A549 (cell line): ENCODE measurements at regions not wholly inside any gene's neighbourhood (a gene's known extent, or its start where the extent isn't known, plus 50 kb on each side); places are given as distances from the start of the nearest gene placed in this dataset.

Experiments used
- ATAC-seq, 2 experiments: fragments of 200-7000 bp in 1 of 2; fragments of >200 bp in 1 of 2; cut with Nextera tagmentation in 1 of 2; cut with Tn5 transposase in 1 of 2; 3 replicates each; pipeline versions ENCODE4 v1.8.0 to v1.9.1; 2018 to 2020; ENCODE audit warnings: mild to moderate bottlenecking in 1 of 2, moderate library complexity in 1 of 2
- CTCF ChIA-PET: fragments of 300-600 bp; sonication (Branson Sonifier 250); formaldehyde crosslinking; extraction: SDS; loops from one replicate; lab custom pipeline; 2021; ENCODE audit warnings: antibody characterized with exemption, inconsistent platforms; lab: Yijun Ruan, JAX
- POLR2A ChIA-PET: fragments of 350-600 bp; formaldehyde crosslinking; extraction: SDS; loops from one replicate; lab custom pipeline; 2021; ENCODE audit warnings: antibody characterized with exemption, inconsistent platforms; lab: Yijun Ruan, JAX
- DNase-seq, 2 experiments: peaks; one replicate each; pipeline versions ENCODE4 v3.0.0 to v3.0.0-alpha.2; 2011 to 2016; ENCODE audit warnings: low read depth in 1 of 2, low spot score in 1 of 2
- FAIRE-seq: peaks from 2 replicates; lab custom pipeline; 2011; peaks lifted over from hg19 to GRCh38; lab: Jason Lieb, UNC
- H3K27ac ChIP-seq, 2 experiments: fragments of >200 bp; sonication (Bioruptor Twin); formaldehyde crosslinking; 3 replicates each; pipeline ENCODE4 v1.5.1; 2016 to 2017
- H3K4me1 ChIP-seq: fragments of >200 bp; sonication (Bioruptor Twin); formaldehyde crosslinking; 3 replicates; pipeline ENCODE4 v1.6.1; 2016
- H3K4me2 ChIP-seq: fragments of >200 bp; sonication (Bioruptor Twin); formaldehyde crosslinking; 3 replicates; pipeline ENCODE4 v1.6.1; 2016
- H3K4me3 ChIP-seq: fragments of >200 bp; sonication (Bioruptor Twin); formaldehyde crosslinking; 3 replicates; pipeline ENCODE4 v1.5.1; 2016
- H3K9me3 ChIP-seq: fragments of >200 bp; sonication (Bioruptor Twin); formaldehyde crosslinking; 3 replicates; pipeline ENCODE4 v1.6.1; 2016
- BHLHE40 ChIP-seq: IDR thresholded peaks from 2 replicates; pipeline ENCODE4 v1.6.1; 2012; ENCODE audit warnings: low read depth, low read length, inconsistent platforms
- CHD2 ChIP-seq: fragments of 150-350 bp; IDR thresholded peaks from 2 replicates; pipeline ENCODE4 v1.6.1; 2014; ENCODE audit warnings: low read length; ENCODE audit not compliant: partially characterized antibody
- CTCF ChIP-seq: fragments of >200 bp; sonication (Bioruptor Twin); formaldehyde crosslinking; IDR thresholded peaks from 3 replicates; pipeline ENCODE4 v1.5.1; 2016
- EP300 ChIP-seq, 2 experiments: fragments of >200 bp; sonication (Bioruptor Twin); formaldehyde crosslinking; IDR thresholded peaks; 2 replicates in 1 of 2; 3 replicates in 1 of 2; pipeline ENCODE4 v1.6.1; 2016 to 2017
- FOXS1 ChIP-seq: fragments of 250-450 bp; sonication (Bioruptor Pico); IDR thresholded peaks from 2 replicates; pipeline ENCODE4 v1.5.0; 2020; ENCODE audit warnings: mild to moderate bottlenecking, moderate library complexity
- HMGXB4 ChIP-seq: fragments of 250-450 bp; sonication (Bioruptor Pico); IDR thresholded peaks from 2 replicates; pipeline ENCODE4 v1.5.0; 2021; ENCODE audit warnings: mild to moderate bottlenecking, moderate library complexity, borderline replicate concordance
- HOXA7 ChIP-seq: fragments of 250-450 bp; sonication (Bioruptor Pico); IDR thresholded peaks from 2 replicates; pipeline ENCODE4 v1.5.0; 2020; ENCODE audit warnings: mild to moderate bottlenecking, moderate library complexity
- HOXB5 ChIP-seq: fragments of 250-450 bp; sonication (Bioruptor Pico); IDR thresholded peaks from 2 replicates; pipeline ENCODE4 v1.5.0; 2020; ENCODE audit warnings: mild to moderate bottlenecking, moderate library complexity
- MAFK ChIP-seq: fragments of 450-650 bp; IDR thresholded peaks from 2 replicates; pipeline ENCODE4 v1.6.1; 2014; ENCODE audit not compliant: partially characterized antibody
- MAZ ChIP-seq: fragments of 150-350 bp; IDR thresholded peaks from 2 replicates; pipeline ENCODE4 v1.6.1; 2014; ENCODE audit warnings: antibody characterized with exemption, low read depth, low read length, borderline replicate concordance
- NPAS2 ChIP-seq: fragments of 250-450 bp; sonication (Bioruptor Pico); IDR thresholded peaks from 2 replicates; pipeline ENCODE4 v1.8.0; 2022; ENCODE audit warnings: mild to moderate bottlenecking, moderate library complexity, borderline replicate concordance
- NR3C1 ChIP-seq: fragments of >200 bp; sonication (Bioruptor Twin); formaldehyde crosslinking; IDR thresholded peaks from 3 replicates; pipeline ENCODE4 v1.6.1; 2017
- POLR2AphosphoS2 ChIP-seq: conservative IDR thresholded peaks from 2 replicates; pipeline ENCODE4 v1.6.1; 2012; ENCODE audit warnings: low read length, improper control_type of control experiment, inconsistent platforms
- RARB ChIP-seq: fragments of 250-450 bp; sonication (Bioruptor Pico); IDR thresholded peaks from 2 replicates; pipeline ENCODE4 v1.8.0; 2021; ENCODE audit warnings: mild to moderate bottlenecking, moderate library complexity
- REST ChIP-seq: fragments of 200-600 bp; sonication (generic); IDR thresholded peaks from 2 replicates; pipeline ENCODE4 v1.6.1; 2016; ENCODE audit warnings: antibody characterized with exemption, mild to moderate bottlenecking, moderate library complexity
- SMC3 ChIP-seq: fragments of >200 bp; sonication (Bioruptor Twin); formaldehyde crosslinking; IDR thresholded peaks from 3 replicates; pipeline ENCODE4 v1.6.1; 2018; ENCODE audit warnings: inconsistent platforms
- USF2 ChIP-seq: fragments of 450-650 bp; IDR thresholded peaks from 2 replicates; pipeline ENCODE4 v1.6.1; 2014; ENCODE audit warnings: antibody characterized with exemption
- ZC3H11A ChIP-seq: fragments of 450-650 bp; IDR thresholded peaks from 2 replicates; pipeline ENCODE4 v1.6.1; 2014; ENCODE audit warnings: antibody characterized with exemption, mild to moderate bottlenecking
- ZNF302 ChIP-seq: fragments of 250-450 bp; sonication (Bioruptor Pico); IDR thresholded peaks from 2 replicates; pipeline ENCODE4 v1.9.0; 2021; ENCODE audit warnings: inconsistent platforms, mild to moderate bottlenecking, moderate library complexity
- ZSCAN20 ChIP-seq: fragments of 250-450 bp; sonication (Bioruptor Pico); IDR thresholded peaks from 2 replicates; pipeline ENCODE4 v1.8.0; 2022; ENCODE audit warnings: mild to moderate bottlenecking, moderate library complexity
- WGBS: methylation state at CpG from one replicate; pipeline ENCODE4 v1.1.6; 2017; ENCODE audit errors: missing lambda C conversion rate; 5-methylcytosine and 5-hydroxymethylcytosine counted together

GRCh38 chr5:18876565-18876964 lies 1111.4 kb downstream of the CDH18 start:
- H3K4me1 ChIP-seq: no peaks in the 10 kb centered on the region
- POLR2A ChIA-PET: no interaction called here
- H3K4me2 ChIP-seq: no peak overlapping the region
- no peaks in the 10 kb centered on the region for H3K9me3 ChIP-seq
- H3K4me3 ChIP-seq: no peak overlapping the region
- DNase-seq: no peak
- TF ChIP-seq MAZ (no peak), NPAS2 (no peak), EP300 (IDR thresholded peaks at IDR 0.05) (no peak)
- TF ChIP-seq, all 56 proteins: peak for 0
- WGBS: 24% methylated on average over 1 of the region's 1 CpG
- no peak for FAIRE-seq
- no peak overlapping the region for H3K27ac ChIP-seq
- no peak for ATAC-seq
- CTCF ChIA-PET: no interaction called here

- no peak overlapping the region for H3K4me2 ChIP-seq
- TF ChIP-seq POLR2AphosphoS2 (no peak), CHD2 (no peak), HMGXB4 (CRISPR knock-in tag) (no peak), RARB (CRISPR knock-in tag) (no peak), CTCF (no peak), NR3C1 (no peak), USF2 (no peak), SMC3 (no peak), BHLHE40 (no peak), MAFK (no peak), ZNF302 (CRISPR knock-in tag) (no peak), FOXS1 (CRISPR knock-in tag) (no peak), ZSCAN20 (CRISPR knock-in tag) (no peak), HOXA7 (CRISPR knock-in tag) (no peak), HOXB5 (CRISPR knock-in tag) (no peak), ZC3H11A (no peak), REST (no peak), NPAS2 (no peak)
- H3K4me1 ChIP-seq: no peaks in the 10 kb centered on the region
- no peak for FAIRE-seq
- no peak for ATAC-seq
- no peak overlapping the region for H3K4me3 ChIP-seq
- no peaks in the 10 kb centered on the region for H3K9me3 ChIP-seq
- no peak overlapping the region for H3K27ac ChIP-seq
- CTCF ChIA-PET: interaction anchor here (0.9 kb wide), 1 partner anchor 37 kb away, joined by 3 read pairs; no protein-coding TSS in a partner anchor
- whole genome bisulfite sequencing: 95% methylated on average over 1 of the region's 1 CpG
- POLR2A ChIA-PET: no interaction called here
- DNase-seq: no peak
Measured at GRCh38 chr5:18881615-18882014, 1106.4 kb downstream of the CDH18 start.
